Gastrocnemius medialis (tissue), 4 donors: ENCODE measurements at regions not wholly inside any gene's neighbourhood (a gene's known extent, or its start where the extent isn't known, plus 50 kb on each side); places are given as distances from the start of the nearest gene placed in this dataset.

Experiments used
- POLR2A ChIP-seq, 2 donors: fragments of 450-650 bp; IDR thresholded peaks; one replicate each; pipeline ENCODE4 v1.6.1; 2017; ENCODE audit warnings: antibody characterized with exemption in 2 of 2, mild to moderate bottlenecking in 2 of 2, moderate library complexity in 2 of 2
- TF ChIP-seq, protein P1 (sequence below), 5 experiments: fragments of 450-650 bp in 3 of 5; fragments of 200-600 bp in 2 of 5; sonication (generic) in 2 of 5; IDR thresholded peaks in 4 of 5; conservative IDR thresholded peaks in 1 of 5; 1 replicate in 4 of 5; 2 replicates in 1 of 5; pipeline ENCODE4 v1.5.1; 2016 to 2019; ENCODE audit warnings: antibody characterized with exemption in 5 of 5, mild to moderate bottlenecking in 3 of 5, moderate library complexity in 3 of 5

GRCh38 chr10:10629512-10629911 is 388.2 kb upstream of the CELF2 start:
- TF ChIP-seq, protein P1, sequence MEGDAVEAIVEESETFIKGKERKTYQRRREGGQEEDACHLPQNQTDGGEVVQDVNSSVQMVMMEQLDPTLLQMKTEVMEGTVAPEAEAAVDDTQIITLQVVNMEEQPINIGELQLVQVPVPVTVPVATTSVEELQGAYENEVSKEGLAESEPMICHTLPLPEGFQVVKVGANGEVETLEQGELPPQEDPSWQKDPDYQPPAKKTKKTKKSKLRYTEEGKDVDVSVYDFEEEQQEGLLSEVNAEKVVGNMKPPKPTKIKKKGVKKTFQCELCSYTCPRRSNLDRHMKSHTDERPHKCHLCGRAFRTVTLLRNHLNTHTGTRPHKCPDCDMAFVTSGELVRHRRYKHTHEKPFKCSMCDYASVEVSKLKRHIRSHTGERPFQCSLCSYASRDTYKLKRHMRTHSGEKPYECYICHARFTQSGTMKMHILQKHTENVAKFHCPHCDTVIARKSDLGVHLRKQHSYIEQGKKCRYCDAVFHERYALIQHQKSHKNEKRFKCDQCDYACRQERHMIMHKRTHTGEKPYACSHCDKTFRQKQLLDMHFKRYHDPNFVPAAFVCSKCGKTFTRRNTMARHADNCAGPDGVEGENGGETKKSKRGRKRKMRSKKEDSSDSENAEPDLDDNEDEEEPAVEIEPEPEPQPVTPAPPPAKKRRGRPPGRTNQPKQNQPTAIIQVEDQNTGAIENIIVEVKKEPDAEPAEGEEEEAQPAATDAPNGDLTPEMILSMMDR (IDR thresholded peaks at IDR 0.05 in 4 of 5, conservative IDR thresholded peaks at IDR 0.05 in 1 of 5) = no peak
- no peak for TF ChIP-seq POLR2A (IDR thresholded peaks at IDR 0.05)
